Stomach (tissue), 4 donors: ENCODE measurements at regions not wholly inside any gene's neighbourhood (a gene's known extent, or its start where the extent isn't known, plus 50 kb on each side); places are given as distances from the start of the nearest gene placed in this dataset.

Experiments used
- EP300 ChIP-seq: sonication (generic); formaldehyde crosslinking; IDR thresholded peaks from one replicate; pipeline ENCODE4 v1.6.1; 2017; ENCODE audit warnings: antibody characterized with exemption
- POLR2A ChIP-seq, 4 donors: fragments of 450-650 bp; IDR thresholded peaks; one replicate each; pipeline ENCODE4 v1.6.1; 2016; ENCODE audit warnings: antibody characterized with exemption in 4 of 4, control low read depth in 2 of 4, mild to moderate bottlenecking in 1 of 4, moderate library complexity in 1 of 4
- TF ChIP-seq, protein P1 (sequence below), 7 experiments: fragments of 450-650 bp in 4 of 7; fragments of 200-600 bp in 3 of 7; sonication (generic) in 3 of 7; IDR thresholded peaks; one replicate each; pipeline ENCODE4 v1.5.1; 2016 to 2019; ENCODE audit warnings: antibody characterized with exemption in 7 of 7, control low read depth in 2 of 7, mild to moderate bottlenecking in 1 of 7

DNA sequence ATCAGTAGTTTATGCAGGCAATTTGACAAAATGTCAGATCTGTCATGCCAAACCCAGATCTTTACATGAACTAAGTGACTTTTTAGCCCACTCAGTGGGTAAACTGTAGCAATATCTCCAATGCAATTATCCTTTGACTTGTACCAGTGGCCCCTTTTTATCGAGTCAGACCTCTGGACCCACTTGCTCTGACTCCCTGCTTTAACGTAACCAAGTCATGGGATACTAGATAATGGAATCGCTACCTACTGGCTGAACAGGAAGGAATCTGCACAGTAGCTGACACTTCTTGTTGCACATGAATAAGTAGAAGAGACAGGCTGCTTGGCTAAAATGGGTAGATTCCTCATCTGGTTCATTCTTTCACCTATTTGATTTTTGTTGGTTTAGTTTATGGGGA is 128.4 kb upstream of the LYPLAL1 start:
- TF ChIP-seq EP300 (no peak), POLR2A (IDR thresholded peaks at IDR 0.05) (no peak)
- TF ChIP-seq, protein P1, sequence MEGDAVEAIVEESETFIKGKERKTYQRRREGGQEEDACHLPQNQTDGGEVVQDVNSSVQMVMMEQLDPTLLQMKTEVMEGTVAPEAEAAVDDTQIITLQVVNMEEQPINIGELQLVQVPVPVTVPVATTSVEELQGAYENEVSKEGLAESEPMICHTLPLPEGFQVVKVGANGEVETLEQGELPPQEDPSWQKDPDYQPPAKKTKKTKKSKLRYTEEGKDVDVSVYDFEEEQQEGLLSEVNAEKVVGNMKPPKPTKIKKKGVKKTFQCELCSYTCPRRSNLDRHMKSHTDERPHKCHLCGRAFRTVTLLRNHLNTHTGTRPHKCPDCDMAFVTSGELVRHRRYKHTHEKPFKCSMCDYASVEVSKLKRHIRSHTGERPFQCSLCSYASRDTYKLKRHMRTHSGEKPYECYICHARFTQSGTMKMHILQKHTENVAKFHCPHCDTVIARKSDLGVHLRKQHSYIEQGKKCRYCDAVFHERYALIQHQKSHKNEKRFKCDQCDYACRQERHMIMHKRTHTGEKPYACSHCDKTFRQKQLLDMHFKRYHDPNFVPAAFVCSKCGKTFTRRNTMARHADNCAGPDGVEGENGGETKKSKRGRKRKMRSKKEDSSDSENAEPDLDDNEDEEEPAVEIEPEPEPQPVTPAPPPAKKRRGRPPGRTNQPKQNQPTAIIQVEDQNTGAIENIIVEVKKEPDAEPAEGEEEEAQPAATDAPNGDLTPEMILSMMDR (IDR thresholded peaks at IDR 0.05), result no peak
